Limb (tissue), 2 donors: ENCODE measurements at regions not wholly inside any gene's neighbourhood (a gene's known extent, or its start where the extent isn't known, plus 50 kb on each side); places are given as distances from the start of the nearest gene placed in this dataset.

Experiments used
- DNase-seq, 2 donors: peaks; one replicate each; pipeline ENCODE4 v3.0.0-alpha.2; 2016; ENCODE audit errors: extremely low spot score in 2 of 2

- DNase-seq: no peak
Observed at GRCh38 chr16:47781673-47782072, 320.5 kb downstream of the PHKB start.

- DNase-seq: no peak
Observed at GRCh38 chr16:47780213-47780875, 319.2 kb downstream of the PHKB start.

- DNase-seq: no peak
Observed at GRCh38 chr16:47779201-47780016, 318.3 kb downstream of the PHKB start.

- no peak for DNase-seq
Observed at GRCh38 chr16:47778106-47778801, 317.1 kb downstream of the PHKB start.

- DNase-seq: no peak
Observed at GRCh38 chr16:47777220-47777619, 316.1 kb downstream of the PHKB start.

- DNase-seq: no peak
Observed at GRCh38 chr16:47774661-47775060, 313.5 kb downstream of the PHKB start.

GRCh38 chr16:47753659-47754058 lies 292.5 kb downstream of the PHKB start:
- no peak for DNase-seq
